GM12892 (cell line): ENCODE measurements at regions not wholly inside any gene's neighbourhood (a gene's known extent, or its start where the extent isn't known, plus 50 kb on each side); places are given as distances from the start of the nearest gene placed in this dataset.

Source experiments
- DNase-seq: peaks from one replicate; pipeline ENCODE4 v3.0.0; 2011; ENCODE audit not compliant: insufficient read length
- FAIRE-seq: peaks from 2 replicates; lab custom pipeline; 2011; peaks lifted over from hg19 to GRCh38; lab: Jason Lieb, UNC
- POLR2A ChIP-seq: IDR thresholded peaks from 2 replicates; pipeline ENCODE4 v1.6.1; 2011; ENCODE audit warnings: low read depth, low read length, control low read depth
- POLR2AphosphoS5 ChIP-seq: IDR thresholded peaks from 2 replicates; pipeline ENCODE4 v1.6.1; 2011; ENCODE audit warnings: low read depth, low read length, control low read depth
- TAF1 ChIP-seq: IDR thresholded peaks from 2 replicates; pipeline ENCODE4 v1.6.1; 2011; ENCODE audit warnings: low read depth, mild to moderate bottlenecking, control low read depth, low read length, borderline replicate concordance

DNA sequence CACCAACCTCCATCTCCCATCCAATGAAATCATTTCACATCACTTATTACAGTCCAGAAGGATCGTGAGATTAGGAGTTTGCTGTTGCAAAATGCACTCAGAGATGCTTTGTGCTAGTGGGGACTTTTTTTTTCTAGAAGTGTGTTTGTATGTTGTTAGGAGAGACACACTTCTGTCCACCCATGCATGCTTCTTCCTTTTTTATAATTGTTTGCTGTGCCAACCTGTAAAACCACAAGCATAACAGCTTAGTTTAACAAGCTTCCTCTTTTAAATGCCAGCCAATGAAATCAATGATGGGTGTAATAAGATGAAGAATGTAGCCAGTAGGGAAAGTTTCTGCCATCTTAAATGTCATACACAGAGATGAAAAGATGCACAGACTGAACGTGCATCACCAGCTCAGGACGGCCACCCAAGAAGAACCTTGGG, 305.6 kb upstream of the STT3B start:
- DNase-seq (no peak), FAIRE-seq (no peak)
- TF ChIP-seq POLR2A (no peak), TAF1 (no peak), POLR2AphosphoS5 (no peak)

DNA sequence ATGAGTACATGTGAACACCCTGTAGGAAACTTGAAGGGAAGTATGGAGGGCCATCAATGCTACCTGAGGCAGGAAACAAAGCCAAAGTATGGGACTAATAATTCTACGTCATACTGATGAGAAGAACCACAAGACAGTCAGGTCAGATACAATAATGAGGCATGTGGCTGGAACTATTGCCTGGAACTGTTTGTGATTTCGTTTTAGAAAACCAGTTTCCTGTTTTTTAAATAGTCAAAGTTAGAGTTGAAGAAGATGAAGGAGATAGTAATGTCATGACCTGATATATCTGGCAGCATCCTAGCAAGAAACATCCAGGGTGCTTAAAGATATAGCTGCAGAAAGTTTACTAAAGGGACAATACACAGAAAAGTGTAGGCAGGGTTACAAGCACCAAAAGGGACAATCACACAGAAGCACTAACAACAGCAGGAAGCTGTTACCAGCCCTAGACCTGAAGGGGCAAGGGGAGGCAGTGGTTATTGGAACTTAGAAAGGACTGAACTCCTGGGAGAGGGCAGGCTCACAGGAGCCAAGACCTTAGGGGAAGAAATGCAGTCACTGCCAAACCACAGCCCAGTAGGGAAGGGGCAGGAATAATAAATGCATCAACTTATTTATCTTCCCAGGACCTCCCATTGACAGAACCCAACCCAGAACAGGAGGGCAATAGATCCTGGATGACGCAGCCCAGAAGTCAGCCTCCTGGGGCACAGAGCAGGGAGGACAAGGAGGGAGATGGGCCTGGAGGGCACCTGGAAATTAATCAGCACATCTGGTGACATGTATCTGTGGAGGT, 302.1 kb upstream of the STT3B start:
- DNase-seq (no peak), FAIRE-seq (peak; percentile 36)
- no peak for TF ChIP-seq POLR2A
- no peak for TF ChIP-seq POLR2AphosphoS5
- TF ChIP-seq TAF1: no peak

DNA sequence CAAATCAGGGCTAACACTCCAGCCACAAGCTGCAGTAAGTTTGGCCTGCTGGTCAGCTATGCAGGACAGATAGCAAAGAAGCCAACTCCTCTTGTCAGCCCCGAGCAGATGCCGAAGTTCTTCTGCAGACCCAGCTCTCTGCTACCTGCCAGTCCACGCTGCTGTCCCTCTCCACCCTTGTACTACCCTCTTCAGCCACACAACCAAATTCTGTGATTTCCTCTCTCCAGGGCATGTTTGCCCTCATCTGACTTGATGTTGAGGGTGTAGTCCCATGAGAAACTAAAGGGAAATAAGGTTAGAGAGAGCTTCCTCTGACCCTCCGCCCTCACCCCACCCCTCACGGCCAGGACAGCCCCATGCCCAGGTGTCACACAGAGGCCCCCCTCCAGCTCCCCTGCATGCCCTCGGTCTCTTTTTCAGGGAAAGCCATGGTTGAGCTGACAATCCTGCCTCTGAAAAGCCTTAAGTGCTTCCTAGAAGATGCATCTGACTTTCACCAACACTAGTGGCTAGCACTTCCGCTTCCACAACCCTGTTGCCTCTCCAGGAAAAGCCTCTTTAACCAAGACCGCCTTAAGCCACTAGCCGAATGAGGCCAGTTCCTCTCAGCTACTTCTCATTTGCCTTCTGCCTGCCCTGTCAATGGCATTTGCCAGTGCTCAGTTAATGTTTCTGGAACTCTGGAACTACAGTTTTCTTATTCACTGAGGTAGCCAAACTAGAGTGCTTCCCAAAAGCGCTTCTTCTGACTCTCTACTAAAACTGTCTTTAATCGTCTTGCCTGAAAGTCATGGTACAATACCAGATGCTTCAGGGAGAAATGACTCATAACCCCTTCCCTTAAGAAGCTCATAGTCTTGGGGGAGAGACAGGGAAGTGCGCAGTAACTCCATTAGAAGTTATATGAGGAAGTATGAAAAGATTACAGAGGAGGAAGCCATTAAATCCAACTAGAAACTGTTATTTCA, 300.4 kb upstream of the STT3B start:
- no peak for FAIRE-seq
- TF ChIP-seq TAF1: no peak
- no peak for TF ChIP-seq POLR2AphosphoS5
- TF ChIP-seq POLR2A: no peak
- DNase-seq: no peak

DNA sequence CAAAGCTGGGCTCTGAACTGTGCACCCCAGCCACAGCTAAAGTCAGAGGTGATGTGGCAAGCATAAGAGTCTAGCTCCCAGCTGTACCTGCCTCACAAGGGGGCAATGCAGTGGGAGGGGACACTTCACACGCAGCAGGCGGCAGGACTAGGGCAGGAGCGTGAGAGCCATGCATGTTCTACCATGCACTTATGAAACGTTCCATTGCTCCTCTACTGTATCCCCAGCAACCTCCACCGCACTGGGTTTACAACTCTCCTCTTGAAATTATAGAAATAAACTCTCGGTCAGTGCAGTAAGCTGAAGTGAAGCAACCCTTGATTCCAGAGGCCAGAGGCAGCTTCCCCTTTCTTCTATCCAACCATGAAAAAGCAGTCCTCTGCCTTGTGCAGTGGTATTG, 298.6 kb upstream of the STT3B start:
- DNase-seq: no peak
- no peak for FAIRE-seq
- no peak for TF ChIP-seq POLR2A
- no peak for TF ChIP-seq TAF1
- TF ChIP-seq POLR2AphosphoS5: no peak

DNA sequence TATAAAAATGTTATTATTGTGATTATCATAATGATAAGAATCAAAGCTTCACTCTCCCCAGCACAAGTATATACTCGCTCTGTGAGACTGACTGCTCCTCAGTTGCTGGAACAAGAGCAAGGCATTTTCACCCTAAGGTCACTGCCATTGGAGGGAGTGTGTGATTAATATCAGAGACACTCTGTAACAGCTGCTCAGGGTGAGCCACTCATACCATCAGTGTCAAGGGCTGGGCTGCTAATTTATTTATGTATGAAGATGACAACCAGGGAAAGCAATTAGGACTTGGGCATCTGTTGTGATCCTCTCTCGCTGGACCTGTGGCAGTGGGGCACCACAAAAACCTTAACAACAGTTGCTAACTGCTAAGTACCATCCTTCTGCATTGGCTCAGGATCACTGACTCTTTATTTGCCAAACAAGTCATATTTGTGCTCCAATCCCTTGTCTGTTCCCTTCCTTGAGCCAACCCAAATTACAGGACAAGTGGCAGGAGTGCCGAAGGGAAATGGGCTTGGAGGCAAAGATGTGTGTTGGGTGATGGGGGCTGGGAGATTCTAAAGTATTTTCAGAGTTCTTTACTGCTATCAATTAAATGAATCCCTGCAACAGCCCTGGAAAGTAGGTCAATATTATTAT, 297.5 kb upstream of the STT3B start:
- DNase-seq (no peak), FAIRE-seq (no peak)
- TF ChIP-seq POLR2A: no peak
- TF ChIP-seq POLR2AphosphoS5: no peak
- no peak for TF ChIP-seq TAF1

DNA sequence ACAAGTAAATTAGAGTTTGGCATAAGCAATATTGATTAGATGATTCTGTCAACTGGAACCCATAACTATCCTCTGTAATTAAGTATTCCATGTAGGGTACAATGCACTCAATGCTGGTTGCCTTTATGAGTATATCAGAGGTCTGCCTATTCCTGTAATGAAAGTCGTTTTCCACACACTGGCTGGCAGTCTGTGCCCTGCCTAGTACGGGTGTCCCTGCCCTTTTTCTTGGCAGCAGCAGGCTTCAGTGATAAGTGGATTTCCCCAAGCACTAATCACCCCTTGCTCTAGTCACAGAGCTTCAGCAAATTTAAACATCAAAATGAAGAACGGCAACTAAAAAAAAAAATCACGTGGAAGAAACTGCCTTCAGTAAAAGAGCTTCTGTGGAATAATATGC, 294.8 kb upstream of the STT3B start:
- FAIRE-seq: no peak
- DNase-seq: no peak
- TF ChIP-seq TAF1 (no peak), POLR2A (no peak), POLR2AphosphoS5 (no peak)

DNA sequence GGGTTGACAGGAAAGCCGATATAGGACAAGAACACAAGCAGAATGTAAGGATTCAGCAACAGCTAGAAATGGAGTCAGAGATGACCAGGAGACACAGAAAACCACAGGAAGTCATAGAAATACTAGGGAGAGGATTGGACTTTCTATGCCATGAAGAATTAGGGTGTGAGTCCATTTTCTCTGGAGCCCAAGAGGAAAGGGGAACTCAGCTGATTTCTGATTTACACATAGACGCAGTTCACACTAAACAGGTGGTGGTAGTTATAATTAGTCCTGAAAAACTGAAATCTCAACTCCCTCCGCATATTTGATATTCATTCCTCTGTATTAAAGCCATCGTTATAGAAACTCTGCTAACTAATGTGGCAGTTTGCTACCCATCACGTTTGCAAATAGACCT, 292.7 kb upstream of the STT3B start:
- TF ChIP-seq POLR2A (no peak), POLR2AphosphoS5 (no peak), TAF1 (no peak)
- DNase-seq: no peak
- FAIRE-seq: peak; percentile 48

DNA sequence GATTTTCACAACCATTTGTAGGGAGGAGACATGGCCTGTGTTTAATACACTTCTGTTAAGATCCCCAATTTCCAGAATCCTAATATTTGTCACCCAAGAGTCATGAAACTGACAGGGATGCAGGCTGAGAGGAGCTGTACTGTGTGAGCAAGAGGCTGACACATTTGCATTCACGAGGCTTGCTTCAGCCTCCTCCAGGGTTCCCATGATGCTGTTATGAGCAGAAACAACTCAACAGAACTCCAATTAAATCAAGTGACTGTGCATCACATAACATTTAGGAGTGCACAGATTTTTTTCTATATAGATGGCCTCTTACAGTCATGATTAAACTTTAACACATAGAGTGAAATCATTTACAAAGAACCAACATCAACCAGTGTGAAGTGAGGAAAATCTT, 292.3 kb upstream of the STT3B start:
- FAIRE-seq (peak; percentile 65), DNase-seq (no peak)
- TF ChIP-seq POLR2AphosphoS5 (no peak), TAF1 (no peak), POLR2A (no peak)

DNA sequence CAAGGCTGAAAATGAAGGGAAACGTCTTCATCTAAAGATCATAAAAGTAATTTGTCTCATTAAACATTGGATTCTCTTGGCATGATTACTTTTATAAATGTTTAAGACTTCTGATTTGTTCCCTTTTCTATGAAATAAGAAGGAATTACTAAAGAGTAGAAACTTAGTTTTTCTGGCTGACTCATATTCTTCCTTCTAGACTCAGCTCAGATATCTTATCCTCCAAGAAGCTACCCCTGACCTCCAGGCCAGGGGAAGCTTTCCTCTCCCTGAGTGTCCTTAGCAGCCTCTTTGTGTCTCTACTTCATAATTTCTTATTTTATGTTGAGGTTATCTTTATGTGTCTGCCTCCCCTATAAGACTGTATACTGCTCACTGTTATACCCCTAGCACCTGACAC, 291.9 kb upstream of the STT3B start:
- FAIRE-seq: peak; percentile 30
- DNase-seq: no peak
- TF ChIP-seq POLR2A: no peak
- no peak for TF ChIP-seq TAF1
- TF ChIP-seq POLR2AphosphoS5: no peak

DNA sequence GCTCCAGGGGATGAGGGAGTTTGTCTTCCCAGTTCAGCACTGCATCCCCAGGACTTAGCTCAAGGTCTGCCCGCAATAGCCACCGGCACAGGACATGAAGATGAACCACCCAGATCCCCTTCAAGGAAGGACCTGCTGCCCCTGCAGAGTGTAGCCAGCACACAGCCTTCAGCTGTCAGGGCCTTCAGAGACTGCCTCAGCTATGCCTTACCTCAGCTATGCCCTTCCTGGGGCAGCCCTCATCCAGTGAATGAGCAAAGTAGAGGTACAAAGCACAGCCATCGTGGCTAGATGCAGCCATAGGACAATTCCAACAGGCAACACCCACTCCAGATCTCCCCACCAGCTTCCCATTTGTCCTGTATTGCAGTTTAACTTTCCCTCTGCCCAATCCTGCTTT, 291.2 kb upstream of the STT3B start:
- TF ChIP-seq POLR2A: peak; percentile 31; the same call in 1 of the 2 replicates
- no peak for TF ChIP-seq TAF1
- FAIRE-seq (no peak), DNase-seq (no peak)

DNA sequence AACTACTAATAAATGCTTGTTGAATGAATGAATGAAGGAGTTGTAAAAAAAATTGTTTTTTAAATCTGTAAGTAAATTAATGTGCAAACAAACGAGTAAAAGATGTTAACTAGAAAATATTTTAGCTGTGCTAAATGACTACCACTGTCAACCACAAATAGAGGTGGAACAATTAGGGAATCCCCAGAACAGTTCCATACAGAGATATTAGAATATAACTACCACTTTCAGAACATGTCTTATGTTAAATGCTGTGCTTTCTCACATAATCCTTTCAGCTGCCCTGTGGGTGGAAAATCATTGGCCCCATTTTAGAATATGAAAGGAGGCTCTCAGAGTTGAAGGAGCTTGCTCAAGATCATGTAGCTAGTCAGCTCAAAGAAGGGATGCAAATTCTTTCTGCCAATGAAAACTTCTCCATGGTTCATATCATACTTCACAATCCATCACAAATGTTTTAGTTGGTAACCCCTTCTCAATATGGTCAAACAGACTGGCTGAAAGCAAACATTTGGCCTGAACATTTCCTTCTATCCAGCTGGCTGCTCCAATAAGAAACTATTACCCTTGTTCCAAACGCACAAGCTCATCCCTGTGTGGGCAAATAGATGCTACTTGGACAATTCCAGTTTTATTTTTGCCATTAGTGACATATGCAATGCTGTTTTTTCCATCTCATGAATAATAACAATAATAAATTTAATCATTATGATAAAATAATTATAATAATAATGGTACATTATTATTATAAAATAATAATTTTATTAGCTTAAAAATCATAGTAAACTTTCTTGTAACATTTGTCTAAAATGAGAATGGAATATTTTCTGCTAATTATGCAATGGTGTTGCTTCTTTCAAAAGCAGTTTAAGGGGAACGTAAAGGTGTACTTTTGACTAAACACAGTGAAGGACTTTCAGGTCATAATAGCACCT, 290.4 kb upstream of the STT3B start:
- DNase-seq (no peak), FAIRE-seq (peak; percentile 65)
- TF ChIP-seq POLR2A: no peak
- no peak for TF ChIP-seq TAF1
- no peak for TF ChIP-seq POLR2AphosphoS5
